MM.1S (cell line): ENCODE measurements at regions not wholly inside any gene's neighbourhood (a gene's known extent, or its start where the extent isn't known, plus 50 kb on each side); places are given as distances from the start of the nearest gene placed in this dataset.
A peak's percentile ranks its signal among the peaks of the same experiment; 100 is the strongest.

Source experiments
- DNase-seq: peaks from one replicate; pipeline ENCODE4 v3.0.0-alpha.2; 2015
- H2AFZ ChIP-seq: fragments of 300-600 bp; sonication (generic); 2 replicates; pipeline ENCODE4 v1.6.0; 2016; ENCODE audit warnings: antibody characterized with exemption, low read length
- H3F3A ChIP-seq: fragments of 300-600 bp; sonication (generic); 2 replicates; pipeline ENCODE4 v1.6.1; 2016; ENCODE audit warnings: mild to moderate bottlenecking, antibody characterized with exemption, low read length, moderate library complexity, mixed read lengths; ENCODE audit not compliant: insufficient read depth
- H3K27ac ChIP-seq: fragments of 300-600 bp; sonication (generic); 2 replicates; pipeline ENCODE4 v1.5.1; 2016; ENCODE audit warnings: mild to moderate bottlenecking, low read length
- H3K27me3 ChIP-seq: fragments of 300-600 bp; sonication (generic); replicated peaks from 2 replicates; pipeline ENCODE4 v1.6.0; 2016; ENCODE audit warnings: low read length; ENCODE audit not compliant: insufficient read depth
- H3K36me3 ChIP-seq: fragments of 300-600 bp; sonication (generic); replicated peaks from 2 replicates; pipeline ENCODE4 v1.6.1; 2016; ENCODE audit warnings: mild to moderate bottlenecking, low read length, mixed read lengths; ENCODE audit not compliant: insufficient read depth
- H3K4me1 ChIP-seq: fragments of 300-600 bp; sonication (generic); 2 replicates; pipeline ENCODE4 v1.6.1; 2016; ENCODE audit warnings: low read length, mixed read lengths
- H3K4me2 ChIP-seq: fragments of 300-600 bp; sonication (generic); 2 replicates; pipeline ENCODE4 v1.6.0; 2016; ENCODE audit warnings: low read depth, low read length
- H3K4me3 ChIP-seq: fragments of 300-600 bp; sonication (generic); 2 replicates; pipeline ENCODE4 v1.5.1; 2016; ENCODE audit warnings: low read length, mixed read lengths
- H3K79me2 ChIP-seq: fragments of 300-600 bp; sonication (generic); 2 replicates; pipeline ENCODE4 v1.6.1; 2016; ENCODE audit warnings: mixed run types, low read length, mixed read lengths
- H3K9ac ChIP-seq: fragments of 300-600 bp; sonication (generic); 2 replicates; pipeline ENCODE4 v1.6.1; 2016; ENCODE audit warnings: low read length, mixed read lengths
- H3K9me2 ChIP-seq: fragments of 300-600 bp; sonication (generic); replicated peaks from 2 replicates; pipeline ENCODE4 v1.6.1; 2016; ENCODE audit warnings: mild to moderate bottlenecking, low read length, mixed read lengths; ENCODE audit not compliant: insufficient read depth
- H3K9me3 ChIP-seq: fragments of 300-600 bp; sonication (generic); replicated peaks from 2 replicates; pipeline ENCODE4 v1.6.1; 2016; ENCODE audit warnings: mild to moderate bottlenecking, low read length, mixed read lengths; ENCODE audit not compliant: insufficient read depth
- H4K20me1 ChIP-seq: fragments of 300-600 bp; sonication (generic); 2 replicates; pipeline ENCODE4 v1.6.1; 2016; ENCODE audit warnings: mild to moderate bottlenecking, low read length, moderate library complexity, mixed read lengths; ENCODE audit not compliant: insufficient read depth
- EZH2 ChIP-seq: fragments of 300-600 bp; sonication (generic); optimal IDR thresholded peaks from 2 replicates; pipeline ENCODE3; 2017; ENCODE audit warnings: low read depth, mild to moderate bottlenecking, antibody characterized with exemption, low read length, mixed read lengths
- EZH2phosphoT487 ChIP-seq: fragments of 300-600 bp; sonication (generic); IDR thresholded peaks from 2 replicates; pipeline ENCODE4 v1.6.1; 2018; ENCODE audit warnings: antibody characterized with exemption, low read length
- TF ChIP-seq, protein P1 (sequence below): fragments of 300-600 bp; sonication (generic); IDR thresholded peaks from 2 replicates; pipeline ENCODE4 v1.5.1; 2016; ENCODE audit warnings: antibody characterized with exemption, low read length, mixed read lengths

DNA sequence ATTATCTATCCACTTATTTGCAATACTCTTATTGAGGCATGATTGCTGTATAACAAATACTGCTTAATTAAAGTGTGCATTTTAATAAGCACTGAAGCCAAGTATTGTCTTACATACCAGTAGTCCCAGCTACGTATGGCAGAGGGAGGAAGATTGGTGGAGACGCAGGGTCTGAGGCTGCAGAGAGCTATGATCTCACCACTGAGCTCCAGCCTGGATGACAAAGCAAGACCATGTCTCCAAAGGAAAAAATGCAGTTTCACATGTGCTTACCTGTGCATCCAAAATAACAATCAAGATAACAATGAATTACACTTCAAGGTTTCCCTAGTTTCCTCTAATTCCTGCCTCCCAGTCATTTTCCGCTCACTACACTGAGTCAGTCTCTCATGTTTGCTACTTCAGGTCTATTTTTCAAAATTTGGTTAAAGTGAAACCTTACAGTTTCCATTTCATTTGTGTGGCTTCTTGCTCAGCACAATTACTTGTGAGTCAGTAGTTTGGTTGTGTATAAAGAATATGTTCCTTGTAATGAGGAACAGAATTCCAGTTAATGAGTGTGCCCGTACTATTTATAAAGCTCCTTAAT is 1250.1 kb downstream of the TMEM121 start:
- Histone ChIP-seq H3K79me2 (no peaks in the 10 kb centered on the region), H4K20me1 (no peaks in the 10 kb centered on the region), H3K4me1 (0 out of 2 replicates have a peak, but pooled peaks cover 2% of the 10 kb centered on the region), H3K9ac (no peak overlapping the region), H3K4me2 (peak overlapping the region; percentile 25), H3K27ac (no peak overlapping the region), H3K36me3 (no peaks in the 10 kb centered on the region), H3K4me3 (no peak overlapping the region), H3F3A (0 out of 2 replicates have a peak, but pooled peaks cover 5% of the 10 kb centered on the region), H2AFZ (no peak overlapping the region), H3K27me3 (no peaks in the 10 kb centered on the region), H3K9me3 (no peaks in the 10 kb centered on the region), H3K9me2 (no peaks in the 10 kb centered on the region)
- DNase-seq: peak; percentile 35
- no peak for TF ChIP-seq EZH2phosphoT487
- no peak for TF ChIP-seq EZH2
- TF ChIP-seq, protein P1, sequence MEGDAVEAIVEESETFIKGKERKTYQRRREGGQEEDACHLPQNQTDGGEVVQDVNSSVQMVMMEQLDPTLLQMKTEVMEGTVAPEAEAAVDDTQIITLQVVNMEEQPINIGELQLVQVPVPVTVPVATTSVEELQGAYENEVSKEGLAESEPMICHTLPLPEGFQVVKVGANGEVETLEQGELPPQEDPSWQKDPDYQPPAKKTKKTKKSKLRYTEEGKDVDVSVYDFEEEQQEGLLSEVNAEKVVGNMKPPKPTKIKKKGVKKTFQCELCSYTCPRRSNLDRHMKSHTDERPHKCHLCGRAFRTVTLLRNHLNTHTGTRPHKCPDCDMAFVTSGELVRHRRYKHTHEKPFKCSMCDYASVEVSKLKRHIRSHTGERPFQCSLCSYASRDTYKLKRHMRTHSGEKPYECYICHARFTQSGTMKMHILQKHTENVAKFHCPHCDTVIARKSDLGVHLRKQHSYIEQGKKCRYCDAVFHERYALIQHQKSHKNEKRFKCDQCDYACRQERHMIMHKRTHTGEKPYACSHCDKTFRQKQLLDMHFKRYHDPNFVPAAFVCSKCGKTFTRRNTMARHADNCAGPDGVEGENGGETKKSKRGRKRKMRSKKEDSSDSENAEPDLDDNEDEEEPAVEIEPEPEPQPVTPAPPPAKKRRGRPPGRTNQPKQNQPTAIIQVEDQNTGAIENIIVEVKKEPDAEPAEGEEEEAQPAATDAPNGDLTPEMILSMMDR: no peak

DNA sequence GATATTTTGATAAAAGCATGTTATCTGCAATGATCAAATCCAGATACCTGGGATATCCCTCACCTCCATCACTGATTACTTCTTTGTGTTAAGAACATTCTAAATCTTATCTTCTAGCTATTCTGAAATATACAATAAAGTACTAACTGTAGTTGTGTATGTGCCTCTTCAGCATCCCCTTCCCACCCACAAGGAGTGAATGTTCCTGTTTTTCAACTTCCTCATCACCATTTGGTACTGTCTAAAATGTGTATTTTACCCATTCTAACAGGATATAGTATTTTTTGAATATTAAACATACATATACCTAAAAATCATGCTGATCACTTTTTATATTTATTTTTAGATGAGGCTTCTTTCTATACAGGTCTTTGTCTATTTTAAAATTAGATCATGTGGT is 1252.6 kb downstream of the TMEM121 start:
- no peak for DNase-seq
- no peaks in the 10 kb centered on the region for H3K9me3 ChIP-seq
- no peaks in the 10 kb centered on the region for H3K79me2 ChIP-seq

DNA sequence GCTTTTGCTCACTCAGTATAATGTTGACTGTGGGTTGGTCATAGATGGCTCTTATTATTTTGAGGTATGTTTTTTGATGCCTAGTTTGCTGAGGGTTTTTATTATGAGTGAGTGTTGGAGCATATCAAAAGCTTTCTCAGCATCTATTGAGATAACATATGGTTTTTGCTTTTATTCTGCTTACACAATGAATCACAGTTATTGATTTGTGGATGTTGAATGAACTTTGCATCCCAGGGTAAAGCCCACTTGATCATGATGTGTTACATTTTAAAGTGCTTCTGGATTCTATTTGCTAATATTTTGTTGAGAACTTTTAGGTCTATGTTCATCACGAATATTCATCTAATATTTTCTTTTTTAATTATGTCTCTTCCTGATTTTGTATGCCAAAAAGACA is 1260.3 kb downstream of the TMEM121 start:
- H3K4me2 ChIP-seq: no peak overlapping the region
- no peak for DNase-seq
- H2AFZ ChIP-seq: no peak overlapping the region
- H3K4me3 ChIP-seq: no peak overlapping the region
- H3K9me3 ChIP-seq: no peaks in the 10 kb centered on the region
- no peaks in the 10 kb centered on the region for H3K79me2 ChIP-seq
- no peaks in the 10 kb centered on the region for H3K27me3 ChIP-seq
- no peaks in the 10 kb centered on the region for H3K9me2 ChIP-seq
- no peak overlapping the region for H3K27ac ChIP-seq
- H3K9ac ChIP-seq: no peak overlapping the region
- H3K36me3 ChIP-seq: no peaks in the 10 kb centered on the region
- H3K4me1 ChIP-seq: no peaks in the 10 kb centered on the region
- no peaks in the 10 kb centered on the region for H4K20me1 ChIP-seq
- TF ChIP-seq, protein P1: no peak
- TF ChIP-seq EZH2phosphoT487 (no peak), EZH2 (no peak)
- H3F3A ChIP-seq: no peaks in the 10 kb centered on the region

More for the DNA sequence above, 1252.6 kb downstream of the TMEM121 start:
- Histone ChIP-seq H4K20me1 (no peaks in the 10 kb centered on the region), H2AFZ (no peak overlapping the region), H3K9me2 (no peaks in the 10 kb centered on the region), H3K4me3 (no peak overlapping the region), H3K27ac (no peak overlapping the region), H3K4me2 (no peak overlapping the region), H3K4me1 (0 out of 2 replicates have a peak, but pooled peaks cover 2% of the 10 kb centered on the region), H3K9ac (no peak overlapping the region), H3K36me3 (no peaks in the 10 kb centered on the region), H3F3A (0 out of 2 replicates have a peak, but pooled peaks cover 5% of the 10 kb centered on the region), H3K27me3 (no peaks in the 10 kb centered on the region)
- no peak for TF ChIP-seq EZH2
- TF ChIP-seq EZH2phosphoT487: no peak
- TF ChIP-seq, protein P1: no peak
